ENCODE measurements at regions not wholly inside any gene's neighbourhood (a gene's known extent, or its start where the extent isn't known, plus 50 kb on each side); places are given as distances from the start of the nearest gene placed in this dataset.

GRCh38 chr1:217211486-217211885, 419.4 kb downstream of the GPATCH2 start:
- TF ChIP-seq CTCF (IDR thresholded peaks at IDR 0.05) (no peak), POLR2AphosphoS5 (IDR thresholded peaks at IDR 0.05) (no peak)

Data from prostate gland (tissue), 2 donors.